ENCODE measurements at regions not wholly inside any gene's neighbourhood (a gene's known extent, or its start where the extent isn't known, plus 50 kb on each side); places are given as distances from the start of the nearest gene placed in this dataset.

DNA sequence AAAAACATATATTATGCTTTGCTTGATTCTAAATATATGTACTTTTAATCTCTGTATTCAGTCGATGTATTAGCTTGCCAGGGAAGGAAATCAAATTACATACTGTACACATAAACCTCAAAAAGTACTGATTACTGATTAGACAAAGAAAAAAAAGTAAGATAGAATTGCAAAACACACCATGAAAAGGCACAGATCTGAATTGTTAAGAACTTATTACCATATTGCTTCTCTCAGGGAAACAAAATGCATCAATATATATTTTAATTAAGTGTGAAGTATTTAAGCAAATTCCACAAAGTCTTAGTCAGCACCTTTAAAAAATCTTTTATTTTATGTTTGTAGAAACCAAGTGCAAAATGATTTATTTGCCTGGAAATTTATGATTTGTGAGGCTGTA is 309.3 kb downstream of the RNF144A start:
- TF ChIP-seq, protein P1, sequence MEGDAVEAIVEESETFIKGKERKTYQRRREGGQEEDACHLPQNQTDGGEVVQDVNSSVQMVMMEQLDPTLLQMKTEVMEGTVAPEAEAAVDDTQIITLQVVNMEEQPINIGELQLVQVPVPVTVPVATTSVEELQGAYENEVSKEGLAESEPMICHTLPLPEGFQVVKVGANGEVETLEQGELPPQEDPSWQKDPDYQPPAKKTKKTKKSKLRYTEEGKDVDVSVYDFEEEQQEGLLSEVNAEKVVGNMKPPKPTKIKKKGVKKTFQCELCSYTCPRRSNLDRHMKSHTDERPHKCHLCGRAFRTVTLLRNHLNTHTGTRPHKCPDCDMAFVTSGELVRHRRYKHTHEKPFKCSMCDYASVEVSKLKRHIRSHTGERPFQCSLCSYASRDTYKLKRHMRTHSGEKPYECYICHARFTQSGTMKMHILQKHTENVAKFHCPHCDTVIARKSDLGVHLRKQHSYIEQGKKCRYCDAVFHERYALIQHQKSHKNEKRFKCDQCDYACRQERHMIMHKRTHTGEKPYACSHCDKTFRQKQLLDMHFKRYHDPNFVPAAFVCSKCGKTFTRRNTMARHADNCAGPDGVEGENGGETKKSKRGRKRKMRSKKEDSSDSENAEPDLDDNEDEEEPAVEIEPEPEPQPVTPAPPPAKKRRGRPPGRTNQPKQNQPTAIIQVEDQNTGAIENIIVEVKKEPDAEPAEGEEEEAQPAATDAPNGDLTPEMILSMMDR (IDR thresholded peaks at IDR 0.05) = no peak
- TF ChIP-seq POLR2AphosphoS5 (IDR thresholded peaks at IDR 0.05) = no peak
